OCI-LY7 (cell line): ENCODE measurements at regions not wholly inside any gene's neighbourhood (a gene's known extent, or its start where the extent isn't known, plus 50 kb on each side); places are given as distances from the start of the nearest gene placed in this dataset.

Experiments used
- BruUV-seq: library from RNA; stranded (reverse); fragments of 400-500 nt; replicated peaks from 2 replicates; lab custom pipeline; 2021; lab: Mats Ljungman, UMichigan
- CTCF ChIA-PET: fragments of 300-600 bp; sonication (Branson Sonifier 250); formaldehyde crosslinking; loops from one replicate; lab custom pipeline; 2022; ENCODE audit warnings: antibody characterized with exemption; ENCODE audit not compliant: unreplicated experiment; lab: Charles Lee
- POLR2A ChIA-PET: fragments of 300-600 bp; sonication (Branson Sonifier 250); formaldehyde crosslinking; loops from one replicate; lab custom pipeline; 2022; ENCODE audit warnings: antibody characterized with exemption; lab: Charles Lee
- DNase-seq: peaks from one replicate; pipeline ENCODE4 v3.0.0-alpha.2; 2015; ENCODE audit warnings: low spot score
- H2AFZ ChIP-seq: fragments of 200-600 bp; sonication (generic), shearing (Covaris generic); 2 replicates; pipeline ENCODE4 v1.6.1; 2014; ENCODE audit warnings: mild to moderate bottlenecking, antibody characterized with exemption, low read length, moderate library complexity
- H3K27ac ChIP-seq: fragments of 200-600 bp; sonication (generic); 2 replicates; pipeline ENCODE4 v1.5.1; 2014; ENCODE audit warnings: mixed run types, low read depth, mild to moderate bottlenecking, moderate library complexity, low read length, inconsistent platforms; ENCODE audit not compliant: poor library complexity, severe bottlenecking
- H3K36me3 ChIP-seq: fragments of 200-600 bp; sonication (generic); 2 replicates; pipeline ENCODE4 v1.6.1; 2014; ENCODE audit warnings: mild to moderate bottlenecking, antibody characterized with exemption, low read length, moderate library complexity, mixed read lengths; ENCODE audit not compliant: insufficient read depth
- H3K4me1 ChIP-seq: fragments of 200-600 bp; sonication (generic); 2 replicates; pipeline ENCODE4 v1.5.1; 2014; ENCODE audit warnings: mild to moderate bottlenecking, low read length; ENCODE audit not compliant: insufficient read depth, poor library complexity, severe bottlenecking
- H3K4me2 ChIP-seq: fragments of 200-600 bp; sonication (generic); 2 replicates; pipeline ENCODE4 v1.6.1; 2014; ENCODE audit warnings: mild to moderate bottlenecking, low read length
- H3K4me3 ChIP-seq: fragments of 200-600 bp; sonication (generic); 2 replicates; pipeline ENCODE4 v1.5.1; 2014; ENCODE audit warnings: mild to moderate bottlenecking, low read depth, low read length; ENCODE audit not compliant: poor library complexity, severe bottlenecking
- H3K79me2 ChIP-seq: fragments of 200-600 bp; sonication (generic); 2 replicates; pipeline ENCODE4 v1.6.1; 2016; ENCODE audit warnings: low read depth, mild to moderate bottlenecking, low read length, moderate library complexity, mixed read lengths; ENCODE audit not compliant: insufficient read depth
- H3K9me2 ChIP-seq: fragments of 200-600 bp; sonication (generic); 2 replicates; pipeline ENCODE4 v1.6.1; 2016; ENCODE audit warnings: mild to moderate bottlenecking, low read length, mixed read lengths; ENCODE audit not compliant: insufficient read depth
- H3K9me3 ChIP-seq: fragments of 200-600 bp; sonication (generic); 2 replicates; pipeline ENCODE4 v1.6.1; 2014; ENCODE audit warnings: mild to moderate bottlenecking, mixed run types, low read length, mixed read lengths
- H4K20me1 ChIP-seq: fragments of 200-600 bp; sonication (generic); 2 replicates; pipeline ENCODE4 v1.6.1; 2014; ENCODE audit warnings: mild to moderate bottlenecking, antibody characterized with exemption, low read length, moderate library complexity, mixed read lengths; ENCODE audit not compliant: insufficient read depth
- CTCF ChIP-seq: fragments of 200-600 bp; sonication (generic); conservative IDR thresholded peaks from 2 replicates; pipeline ENCODE4 v1.5.1; 2014; ENCODE audit warnings: mild to moderate bottlenecking, antibody characterized with exemption, low read length, moderate library complexity, mixed read lengths
- EZH2phosphoT487 ChIP-seq: fragments of 200-600 bp; sonication (generic); IDR thresholded peaks from 2 replicates; pipeline ENCODE4 v1.6.1; 2018; ENCODE audit warnings: low read depth, borderline replicate concordance, mild to moderate bottlenecking, mixed run types, antibody characterized with exemption, low read length, moderate library complexity, mixed read lengths
- intact Hi-C: fragments of 100-400 bp; cut with micrococcal nuclease; formaldehyde crosslinking; loops from one replicate; pipeline ENCODE4 v1.10.0; 2022; ENCODE audit not compliant: unreplicated experiment

- TF ChIP-seq EZH2phosphoT487 (no peak), CTCF (no peak)
- Histone ChIP-seq H4K20me1 (no peaks in the 10 kb centered on the region), H3K27ac (no peak overlapping the region), H3K4me2 (no peak overlapping the region), H3K4me1 (no peaks in the 10 kb centered on the region), H3K4me3 (no peak overlapping the region), H3K79me2 (no peaks in the 10 kb centered on the region), H3K36me3 (no peaks in the 10 kb centered on the region), H3K9me3 (no peaks in the 10 kb centered on the region), H2AFZ (no peak overlapping the region), H3K9me2 (no peaks in the 10 kb centered on the region)
- no TSS peak for BruUV-seq
- no peak for DNase-seq
- CTCF ChIA-PET = no interaction called here
- POLR2A ChIA-PET = no interaction called here
- intact Hi-C loops = no loop called here
Observed at GRCh38 chrY:15749533-15750433, 1225.5 kb downstream of the NLGN4Y start.

DNA sequence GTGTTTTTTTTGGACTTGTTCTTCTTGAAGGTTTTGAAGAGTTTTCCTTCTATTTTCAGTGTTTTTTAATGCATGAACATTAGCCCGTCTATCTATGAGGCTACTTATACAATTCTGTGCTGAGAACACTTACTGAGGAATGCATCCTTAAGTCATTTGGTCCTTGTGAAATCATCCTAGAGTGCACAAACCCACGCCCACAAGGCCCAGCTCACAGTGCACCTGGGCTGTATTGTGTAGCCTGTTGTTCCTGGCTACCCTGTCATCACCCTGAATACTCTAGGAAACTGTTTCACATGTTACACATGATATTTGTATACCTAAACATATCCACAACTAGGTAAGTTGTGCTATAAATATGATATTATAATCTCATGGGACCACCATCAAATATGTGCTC, 1226.7 kb downstream of the NLGN4Y start:
- intact Hi-C loops = no loop called here
- H3K4me1 ChIP-seq = no peaks in the 10 kb centered on the region
- no peak overlapping the region for H3K27ac ChIP-seq
- ChIA-PET CTCF (no interaction called here), POLR2A (no interaction called here)
- H3K9me3 ChIP-seq = no peaks in the 10 kb centered on the region
- no peak for DNase-seq
- TF ChIP-seq CTCF = no peak
- no peak for TF ChIP-seq EZH2phosphoT487
- no peak overlapping the region for H2AFZ ChIP-seq
- no peaks in the 10 kb centered on the region for H3K9me2 ChIP-seq
- no peak overlapping the region for H3K4me3 ChIP-seq
- no peaks in the 10 kb centered on the region for H3K79me2 ChIP-seq
- no peak overlapping the region for H3K4me2 ChIP-seq
- H4K20me1 ChIP-seq = no peaks in the 10 kb centered on the region
- BruUV-seq = no TSS peak
- no peaks in the 10 kb centered on the region for H3K36me3 ChIP-seq

- H3K9me2 ChIP-seq = no peaks in the 10 kb centered on the region
- H3K4me1 ChIP-seq = no peaks in the 10 kb centered on the region
- no peak for DNase-seq
- ChIA-PET CTCF (no interaction called here), POLR2A (no interaction called here)
- H3K4me2 ChIP-seq = no peak overlapping the region
- H4K20me1 ChIP-seq = no peaks in the 10 kb centered on the region
- no TSS peak for BruUV-seq
- no peak overlapping the region for H2AFZ ChIP-seq
- no peak for TF ChIP-seq EZH2phosphoT487
- no peaks in the 10 kb centered on the region for H3K36me3 ChIP-seq
- H3K9me3 ChIP-seq = no peaks in the 10 kb centered on the region
- H3K79me2 ChIP-seq = no peaks in the 10 kb centered on the region
- no peak overlapping the region for H3K4me3 ChIP-seq
- intact Hi-C loops = no loop called here
- H3K27ac ChIP-seq = no peak overlapping the region
Observed at GRCh38 chrY:15756266-15756665, 1231.9 kb downstream of the NLGN4Y start.
